Retina (tissue), 1 donor: ENCODE measurements at regions not wholly inside any gene's neighbourhood (a gene's known extent, or its start where the extent isn't known, plus 50 kb on each side); places are given as distances from the start of the nearest gene placed in this dataset.
"Not testable (repeated sequence)": the region's sequence is repeated elsewhere in the genome, so short reads cannot be mapped to it uniquely, and the experiment has no call there.

ENCODE experiments used
- DNase-seq: peaks from one replicate; pipeline ENCODE4 v3.0.0-alpha.2; 2016

DNA sequence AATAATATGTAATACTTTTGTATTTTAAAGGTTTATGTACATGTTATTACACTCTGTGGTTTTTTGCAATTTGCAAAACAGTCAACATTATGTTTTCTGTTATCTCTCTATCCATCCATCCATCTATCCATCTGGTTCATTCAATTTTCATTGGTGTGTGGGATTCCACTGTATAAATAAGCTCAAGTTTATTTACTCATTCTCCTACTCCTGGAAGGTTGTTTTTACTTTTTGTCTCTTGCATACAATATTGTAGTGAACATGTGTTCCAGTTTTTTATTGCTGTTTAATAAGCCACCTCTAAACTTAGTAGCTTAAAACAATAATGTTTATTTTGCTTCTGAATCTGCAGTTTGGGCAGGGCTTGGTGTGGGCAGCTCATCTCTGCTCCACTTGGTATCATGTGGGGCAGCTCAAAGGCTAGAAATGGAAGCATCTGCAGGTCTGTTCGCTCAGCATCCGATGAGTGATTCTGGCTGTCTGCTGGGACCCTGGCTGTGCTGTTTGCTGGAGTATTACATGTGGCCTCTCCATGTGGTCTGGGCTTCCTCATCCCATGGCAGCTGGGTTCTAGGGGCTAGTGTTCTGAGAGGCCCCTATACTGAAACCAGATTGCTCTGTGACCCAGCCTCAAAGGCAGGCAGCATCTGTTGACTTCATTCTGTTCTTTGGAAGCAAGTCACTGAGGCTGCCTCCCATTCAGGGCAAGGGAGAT lies 98.8 kb downstream of the SLC25A47 start:
- DNase-seq: no peak

- no peak for DNase-seq
Observed at GRCh38 chr14:100422556-100423316, 99.6 kb downstream of the SLC25A47 start.

DNA sequence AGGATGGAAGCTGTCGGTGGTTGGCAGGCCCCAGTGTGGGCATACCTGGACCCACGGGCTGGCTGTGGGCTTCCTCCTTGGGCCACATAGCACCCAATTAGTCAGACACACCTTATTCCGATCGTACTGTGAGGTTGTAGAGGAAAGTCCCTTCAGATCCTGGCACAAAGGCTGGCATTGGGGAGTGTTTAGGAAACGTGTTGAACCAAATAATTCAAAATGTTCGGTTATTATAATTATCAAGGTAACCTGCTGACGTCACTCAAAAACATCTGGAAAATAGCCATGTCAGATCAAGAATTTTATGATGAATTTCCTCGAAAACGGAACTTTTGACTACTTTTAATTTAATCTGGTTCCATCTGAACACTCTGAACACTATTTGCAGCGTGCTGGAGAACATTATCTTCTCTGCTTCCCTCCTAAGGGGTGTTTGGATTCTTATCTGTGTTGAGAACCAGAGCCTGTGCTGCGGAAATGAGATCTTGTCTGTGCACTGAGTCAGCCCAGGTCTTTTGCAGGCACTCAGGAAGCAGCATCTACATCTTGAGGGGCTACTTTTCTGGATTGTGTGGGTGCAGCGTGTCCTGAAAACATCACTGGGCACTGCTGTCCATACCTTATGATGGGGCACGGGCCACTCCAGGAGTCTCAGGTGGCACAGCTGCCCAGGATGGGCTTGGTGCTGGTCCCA lies 100.3 kb downstream of the SLC25A47 start:
- DNase-seq: no peak

DNA sequence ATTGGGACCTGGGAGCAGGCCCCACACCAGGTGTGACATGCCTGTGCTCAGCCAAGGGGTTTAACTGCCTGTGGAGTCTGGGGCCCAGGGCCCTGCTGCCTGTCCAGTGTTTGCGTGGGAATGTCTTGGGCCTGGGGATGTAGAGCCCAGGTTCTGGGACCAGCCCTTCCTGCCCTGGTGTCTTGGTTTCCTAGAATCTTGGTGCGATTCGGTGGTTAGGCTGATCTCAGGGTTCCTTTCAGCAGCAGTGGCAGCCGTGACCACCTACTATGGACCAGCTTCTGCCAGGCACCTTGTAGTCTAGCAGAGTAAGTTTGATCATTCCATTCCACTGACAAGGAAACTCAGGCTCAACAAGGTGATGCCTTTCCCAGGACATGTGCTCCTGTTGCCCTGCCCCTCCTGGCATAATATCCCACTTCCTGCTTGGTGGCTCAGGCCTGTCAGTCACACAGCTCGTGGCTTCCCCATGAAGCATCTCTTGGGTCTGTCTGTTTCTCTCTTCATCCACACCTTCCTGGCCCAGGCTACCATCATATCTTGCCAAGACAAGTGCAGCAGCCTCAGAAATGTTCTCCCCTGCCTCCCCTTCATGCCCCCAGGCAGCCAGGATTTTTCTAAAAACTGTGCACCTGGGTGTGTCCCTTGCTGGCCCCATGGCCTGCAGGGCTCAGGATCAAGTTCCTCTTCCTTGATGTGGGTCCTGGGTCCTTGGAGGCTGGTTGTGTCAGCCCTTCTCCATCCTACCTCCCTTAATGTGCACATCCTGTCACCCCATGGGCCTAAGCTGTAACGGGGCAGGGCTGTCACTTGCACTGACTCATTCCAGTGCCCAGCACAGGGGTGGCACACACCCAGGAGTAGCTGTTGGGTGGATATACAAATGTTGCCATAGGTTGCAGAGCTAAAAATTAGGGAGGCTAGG lies 101.6 kb downstream of the SLC25A47 start:
- no peak for DNase-seq

DNA sequence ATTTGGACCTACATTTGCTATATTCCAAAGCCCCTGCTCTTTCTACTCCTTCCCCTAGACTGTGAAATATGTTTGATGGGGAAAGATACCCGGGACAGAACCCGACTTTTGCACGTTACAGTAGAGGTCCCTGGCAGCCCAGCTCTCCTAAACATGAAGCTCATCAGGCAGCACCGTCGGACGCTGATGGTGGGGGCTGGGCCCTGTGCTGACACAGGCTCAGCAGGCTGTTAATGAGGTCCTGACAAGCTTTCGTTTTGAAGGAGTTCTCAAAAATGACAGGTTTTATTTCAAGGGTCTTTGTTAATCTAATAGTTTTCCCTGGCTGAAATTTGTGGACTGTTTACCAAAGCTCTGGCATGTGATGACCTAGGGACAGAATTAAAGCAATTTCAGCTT lies 102.3 kb downstream of the SLC25A47 start:
- no peak for DNase-seq

DNA sequence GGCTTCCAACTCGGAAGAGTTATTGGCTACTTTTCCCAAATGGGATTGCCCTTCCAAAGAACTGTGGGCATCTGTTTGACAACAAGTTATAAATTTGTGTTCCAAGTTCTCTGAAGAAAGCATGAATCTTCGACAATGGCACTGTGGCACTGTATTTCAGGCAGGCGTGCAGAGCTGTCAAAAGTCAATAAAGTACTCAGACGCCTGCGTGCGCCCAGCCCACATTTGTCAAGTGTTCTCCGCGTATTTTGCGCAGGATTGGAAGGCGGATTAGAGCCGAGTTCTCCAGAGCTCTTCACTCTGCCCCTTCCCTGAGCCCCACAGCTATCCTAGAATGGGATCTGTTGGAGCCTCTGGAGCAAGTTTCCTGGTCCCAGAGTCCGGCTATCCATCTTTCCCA lies 103.2 kb downstream of the SLC25A47 start:
- no peak for DNase-seq

GRCh38 chr14:100427166-100427565 lies 104.0 kb downstream of the SLC25A47 start:
- DNase-seq: no peak

DNA sequence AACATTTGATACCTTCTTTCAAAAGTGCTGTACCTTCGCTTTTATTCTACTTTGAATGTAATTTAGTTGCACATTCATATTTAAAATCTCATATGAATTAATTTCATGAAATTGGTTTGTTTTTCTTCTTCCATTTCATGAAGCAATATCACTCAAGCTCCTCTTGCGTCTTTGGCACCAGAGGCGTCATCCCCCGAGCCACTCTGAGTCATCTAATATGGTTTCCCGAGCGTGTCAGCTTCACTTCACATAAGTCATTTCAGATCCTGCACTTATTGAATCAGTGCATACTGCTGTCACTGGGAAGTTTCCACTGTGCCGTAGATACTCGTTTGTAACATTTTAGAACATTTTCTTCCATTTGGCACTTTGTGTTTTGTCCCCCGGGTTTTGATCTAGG lies 105.6 kb downstream of the SLC25A47 start:
- DNase-seq: no peak

DNA sequence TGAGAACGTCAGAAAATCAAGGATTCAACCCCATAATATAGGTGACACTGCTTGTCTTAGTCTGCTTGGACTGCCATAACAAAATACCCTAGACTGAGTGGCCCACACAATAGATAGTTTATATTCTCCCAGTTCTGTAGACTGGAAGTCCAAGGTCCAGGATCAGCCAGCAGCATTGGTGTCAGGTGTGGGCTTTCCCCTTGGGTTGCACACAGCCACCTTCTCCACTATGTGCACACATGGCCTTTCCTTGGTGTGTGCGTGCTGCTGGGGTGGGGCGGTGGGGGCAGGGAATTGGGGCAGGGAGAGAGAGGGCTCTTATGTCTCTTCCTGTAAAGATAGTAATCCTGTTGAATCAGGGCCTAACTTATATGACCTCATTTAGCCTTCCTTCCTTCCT lies 106.4 kb downstream of the SLC25A47 start:
- no peak for DNase-seq

GRCh38 chr14:100430571-100430970 lies 107.4 kb downstream of the SLC25A47 start:
- DNase-seq: no peak

DNA sequence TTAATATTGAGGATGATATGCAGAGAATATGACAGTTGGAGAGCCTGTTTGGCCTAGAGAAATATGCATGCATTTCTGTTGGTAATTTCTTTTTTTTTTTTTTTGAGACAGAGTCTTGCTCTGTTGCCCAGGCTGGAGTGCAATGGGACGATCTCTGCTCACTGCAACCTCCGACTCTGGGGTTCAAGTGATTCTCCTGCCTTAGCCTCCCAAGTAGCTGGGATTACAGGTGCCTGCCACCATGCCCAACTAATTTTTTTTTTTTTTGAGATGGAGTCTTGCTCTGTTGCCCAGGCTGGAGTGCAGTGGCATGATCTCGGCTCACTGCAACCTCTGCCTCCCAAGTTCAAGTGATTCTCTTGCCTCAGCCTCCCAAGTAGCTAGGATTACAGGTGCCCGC lies 108.3 kb downstream of the SLC25A47 start:
- DNase-seq: not testable (repeated sequence)

DNA sequence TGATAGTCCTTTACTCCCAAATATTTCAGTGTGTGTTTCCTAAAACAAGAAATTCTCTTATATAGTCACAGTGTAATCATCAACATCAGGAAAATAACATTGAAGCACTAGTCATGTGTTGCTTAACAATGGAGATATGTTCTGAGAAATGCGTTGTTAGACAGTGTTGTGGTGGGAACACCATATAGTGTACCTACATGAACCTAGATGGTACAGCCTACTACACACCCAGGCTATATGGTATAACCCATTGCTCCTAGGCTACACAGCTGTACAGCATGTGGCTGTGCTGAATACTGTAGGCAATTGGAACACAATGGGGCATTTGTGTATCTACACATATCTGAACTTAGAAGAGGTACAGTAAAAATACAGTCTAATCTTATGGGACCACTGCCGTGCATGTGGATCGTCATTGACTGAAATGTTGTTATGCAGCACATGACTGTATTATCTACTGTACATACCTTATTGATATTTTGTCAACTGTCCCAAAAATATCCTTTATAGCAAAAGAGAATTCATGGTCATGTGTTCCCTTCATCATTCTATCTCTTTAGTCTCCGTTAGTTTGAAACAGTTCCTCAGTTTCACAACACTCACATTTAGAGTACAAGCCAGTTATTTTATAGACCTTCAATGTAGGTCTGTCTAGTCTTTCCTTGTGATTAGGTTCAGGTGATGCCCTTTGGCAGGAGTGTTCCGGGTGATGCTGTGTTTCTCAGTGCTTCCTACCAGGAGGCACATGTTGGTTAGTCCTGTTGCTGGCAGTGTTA lies 109.7 kb downstream of the SLC25A47 start:
- DNase-seq: no peak

DNA sequence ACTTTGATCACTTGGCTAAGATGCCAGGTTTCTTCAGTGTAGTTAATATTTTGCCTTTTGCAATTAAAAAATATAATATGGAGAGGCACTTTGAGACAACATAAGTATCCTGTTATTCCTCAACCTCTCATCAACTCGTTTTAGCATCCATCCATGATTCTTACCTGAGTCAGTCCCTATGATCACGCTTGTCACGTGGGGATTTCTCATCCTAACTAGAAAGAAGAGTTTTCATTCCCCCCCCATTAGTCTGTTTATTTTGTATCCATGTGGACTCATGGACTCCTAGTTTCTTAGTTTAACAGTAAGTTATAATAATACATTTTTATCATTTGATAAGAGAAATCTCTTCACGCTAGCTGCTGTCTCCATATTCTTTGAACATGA lies 110.3 kb downstream of the SLC25A47 start:
- no peak for DNase-seq

- no peak for DNase-seq
Observed at GRCh38 chr14:100434033-100434601, 111.0 kb downstream of the SLC25A47 start.

GRCh38 chr14:100434911-100435438 lies 111.8 kb downstream of the SLC25A47 start:
- no peak for DNase-seq

DNA sequence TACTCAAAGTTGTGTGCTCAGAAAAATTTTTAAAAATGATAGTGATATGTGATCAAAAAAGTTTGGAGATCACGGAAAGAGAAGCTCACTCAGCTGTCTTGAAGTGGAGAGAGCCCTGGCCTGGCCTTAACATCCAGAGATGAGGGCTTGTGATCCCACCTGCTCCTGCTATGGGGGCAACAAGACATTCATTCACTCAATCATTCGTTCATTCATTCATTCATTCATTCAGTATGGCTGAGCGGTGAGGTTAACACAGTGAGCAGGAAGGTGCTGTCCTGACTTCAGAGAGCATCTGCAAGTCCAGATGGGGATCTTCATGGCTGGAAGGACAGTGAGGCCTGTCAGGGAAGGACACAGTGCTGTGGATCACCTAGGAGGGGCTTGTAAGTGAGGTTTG lies 112.3 kb downstream of the SLC25A47 start:
- no peak for DNase-seq

DNA sequence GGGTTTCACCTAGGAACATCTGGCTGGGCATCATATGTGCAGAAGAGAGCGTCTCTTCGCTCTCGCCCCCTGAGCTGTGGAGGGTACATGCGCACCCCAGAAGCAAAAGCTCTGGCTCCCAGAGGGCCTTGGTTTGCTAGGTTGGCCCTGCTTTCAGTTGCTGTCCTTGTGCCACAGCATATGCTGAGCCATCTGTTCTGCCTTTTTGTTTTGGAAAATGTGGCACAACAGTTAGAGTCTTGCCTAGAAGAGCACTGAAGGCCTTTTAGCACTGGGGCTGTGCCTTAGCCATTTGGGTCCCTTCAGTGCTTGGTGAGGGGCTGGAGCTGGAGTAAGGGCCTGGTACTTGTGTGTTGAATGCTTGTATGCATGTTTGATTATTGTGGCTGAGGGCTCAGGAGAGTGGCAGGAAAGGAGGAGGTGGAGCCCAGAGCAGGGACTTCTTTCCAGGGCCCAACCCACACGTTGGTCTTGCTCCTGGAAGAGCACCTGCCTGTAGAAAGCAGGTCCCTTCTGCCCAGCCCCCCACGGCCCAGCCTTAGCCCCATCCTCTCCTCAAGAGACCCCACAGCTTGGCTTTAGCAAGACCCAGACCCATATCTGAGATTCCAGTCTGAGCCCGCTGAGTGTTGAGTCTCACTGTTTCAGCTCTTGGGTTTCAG lies 113.7 kb downstream of the SLC25A47 start:
- no peak for DNase-seq

- DNase-seq: no peak
Observed at GRCh38 chr14:100438271-100438670, 115.1 kb downstream of the SLC25A47 start.

DNA sequence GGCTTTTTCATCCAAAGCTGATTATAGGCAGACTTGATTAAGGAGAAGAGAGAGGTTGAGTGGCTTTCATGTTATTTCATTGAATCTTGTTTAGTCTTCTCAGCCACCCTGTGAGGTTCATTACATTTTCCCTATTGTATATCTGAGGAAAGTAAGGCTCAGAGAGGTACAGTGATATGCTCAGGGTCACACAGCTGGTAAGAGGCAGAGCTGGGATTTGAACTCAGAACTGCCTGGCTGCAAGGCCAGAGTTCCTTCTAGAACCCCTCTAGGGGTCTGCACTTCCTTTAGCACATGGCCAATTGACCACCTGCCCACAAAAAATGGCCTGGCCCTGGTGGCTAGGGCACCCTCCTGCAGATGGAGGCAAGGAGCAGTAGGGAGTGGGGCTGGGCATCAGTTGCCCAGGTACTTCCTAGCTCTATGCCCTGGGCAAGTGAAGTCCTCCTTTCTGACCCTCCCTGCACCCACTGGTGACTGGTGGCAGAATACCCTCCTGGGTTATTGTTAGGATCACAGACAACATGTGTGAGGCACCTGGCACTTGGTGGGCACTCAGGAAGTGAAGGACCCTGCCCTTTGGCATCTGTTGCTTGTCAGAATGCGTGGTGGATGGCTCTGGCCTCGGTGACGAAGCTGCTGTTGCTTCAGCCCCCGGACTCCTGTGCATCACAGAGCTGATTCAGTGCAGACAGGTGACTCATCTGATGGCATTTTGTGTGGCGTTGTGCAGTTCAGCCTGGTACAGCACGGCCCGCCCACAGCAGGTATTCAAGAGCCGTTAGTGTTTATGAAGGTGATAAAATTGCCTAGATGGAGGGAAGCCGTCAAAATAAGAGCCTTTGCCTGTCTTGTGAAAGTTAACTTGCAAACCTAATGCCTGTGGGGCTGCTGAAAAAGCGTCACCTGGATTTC lies 115.8 kb downstream of the SLC25A47 start:
- no peak for DNase-seq

- no peak for DNase-seq
Observed at GRCh38 chr14:100439781-100440180, 116.6 kb downstream of the SLC25A47 start.
